IPS-20b (cell line): ENCODE measurements at regions not wholly inside any gene's neighbourhood (a gene's known extent, or its start where the extent isn't known, plus 50 kb on each side); places are given as distances from the start of the nearest gene placed in this dataset.

ENCODE experiments used
- H3K27ac ChIP-seq: one replicate; pipeline ENCODE4 v1.5.1; 2013; ENCODE audit warnings: low read length
- H3K27me3 ChIP-seq: 2 replicates; pipeline ENCODE4 v1.6.1; 2013; ENCODE audit warnings: mild to moderate bottlenecking, low read length, inconsistent platforms; ENCODE audit not compliant: insufficient read depth
- H3K36me3 ChIP-seq: 2 replicates; pipeline ENCODE4 v1.6.1; 2013; ENCODE audit warnings: low read depth, mild to moderate bottlenecking, inconsistent platforms, low read length, moderate library complexity; ENCODE audit not compliant: insufficient read depth
- H3K4me1 ChIP-seq: 2 replicates; pipeline ENCODE4 v1.6.1; 2013; ENCODE audit warnings: mild to moderate bottlenecking, control low read depth, inconsistent platforms, low read length, moderate library complexity; ENCODE audit not compliant: insufficient read depth
- H3K4me3 ChIP-seq: 2 replicates; pipeline ENCODE4 v1.5.1; 2013; ENCODE audit warnings: mild to moderate bottlenecking, low read length, inconsistent platforms
- H3K9ac ChIP-seq: 2 replicates; pipeline ENCODE4 v1.6.1; 2013; ENCODE audit warnings: low read depth, mild to moderate bottlenecking, inconsistent platforms, low read length, moderate library complexity
- H3K9me3 ChIP-seq: 2 replicates; pipeline ENCODE4 v1.6.1; 2013; ENCODE audit warnings: mild to moderate bottlenecking, low read depth, low read length, inconsistent platforms; ENCODE audit not compliant: insufficient read depth

- Histone ChIP-seq H3K4me1 (peaks cover 21% of the 10 kb centered on the region), H3K4me3 (no peak overlapping the region), H3K9me3 (no peaks in the 10 kb centered on the region), H3K27me3 (no peaks in the 10 kb centered on the region), H3K9ac (no peak overlapping the region; the same call in 1 of the 2 replicates), H3K36me3 (no peaks in the 10 kb centered on the region), H3K27ac (no peak overlapping the region)
Observed at GRCh38 chr10:90302758-90303481, 554.9 kb downstream of the HTR7 start.

- Histone ChIP-seq H3K4me3 (no peak overlapping the region), H3K27ac (no peak overlapping the region), H3K9me3 (no peaks in the 10 kb centered on the region), H3K36me3 (no peaks in the 10 kb centered on the region), H3K4me1 (peaks cover 21% of the 10 kb centered on the region), H3K27me3 (no peaks in the 10 kb centered on the region), H3K9ac (no peak overlapping the region)
Observed at GRCh38 chr10:90304533-90304932, 553.3 kb downstream of the HTR7 start.

- Histone ChIP-seq H3K27me3 (no peaks in the 10 kb centered on the region), H3K9ac (no peak overlapping the region), H3K4me3 (no peak overlapping the region), H3K36me3 (no peaks in the 10 kb centered on the region), H3K4me1 (peaks cover 21% of the 10 kb centered on the region), H3K27ac (no peak overlapping the region), H3K9me3 (no peaks in the 10 kb centered on the region)
Observed at GRCh38 chr10:90306187-90306586, 551.7 kb downstream of the HTR7 start.

- no peaks in the 10 kb centered on the region for H3K36me3 ChIP-seq
- H3K4me3 ChIP-seq, result no peak overlapping the region
- peaks cover 10% of the 10 kb centered on the region; the same call in 1 of the 2 replicates for H3K4me1 ChIP-seq
- no peak overlapping the region for H3K9ac ChIP-seq
- no peak overlapping the region for H3K27ac ChIP-seq
- H3K9me3 ChIP-seq, result no peaks in the 10 kb centered on the region
- H3K27me3 ChIP-seq, result no peaks in the 10 kb centered on the region
Observed at GRCh38 chr10:90308223-90308622, 549.6 kb downstream of the HTR7 start.

GRCh38 chr10:90313576-90314325 is 544.1 kb downstream of the HTR7 start:
- H3K4me3 ChIP-seq, result no peak overlapping the region
- peaks cover 10% of the 10 kb centered on the region for H3K4me1 ChIP-seq
- H3K9ac ChIP-seq, result no peak overlapping the region

GRCh38 chr10:90314718-90315117 is 543.1 kb downstream of the HTR7 start:
- H3K27me3 ChIP-seq, result peaks cover 12% of the 10 kb centered on the region; the same call in 1 of the 2 replicates
- no peaks in the 10 kb centered on the region for H3K36me3 ChIP-seq
- H3K27ac ChIP-seq, result no peak overlapping the region
- H3K9me3 ChIP-seq, result no peaks in the 10 kb centered on the region
- H3K4me1 ChIP-seq, result peaks cover 15% of the 10 kb centered on the region
- H3K4me3 ChIP-seq, result no peak overlapping the region
- no peak overlapping the region for H3K9ac ChIP-seq

More at GRCh38 chr10:90313576-90314325, 544.1 kb downstream of the HTR7 start:
- Histone ChIP-seq H3K36me3 (no peaks in the 10 kb centered on the region), H3K9me3 (no peaks in the 10 kb centered on the region), H3K27ac (no peak overlapping the region), H3K27me3 (peaks cover 10% of the 10 kb centered on the region; the same call in 1 of the 2 replicates)

GRCh38 chr10:90317172-90317571 is 540.7 kb downstream of the HTR7 start:
- peaks cover 23% of the 10 kb centered on the region for H3K4me1 ChIP-seq
- H3K4me3 ChIP-seq, result no peak overlapping the region
- no peak overlapping the region for H3K27ac ChIP-seq
- no peaks in the 10 kb centered on the region for H3K9me3 ChIP-seq
- no peak overlapping the region for H3K9ac ChIP-seq
- peaks cover 12% of the 10 kb centered on the region; the same call in 1 of the 2 replicates for H3K27me3 ChIP-seq
- H3K36me3 ChIP-seq, result no peaks in the 10 kb centered on the region

GRCh38 chr10:90318659-90319058 is 539.2 kb downstream of the HTR7 start:
- Histone ChIP-seq H3K9me3 (no peaks in the 10 kb centered on the region), H3K4me1 (peaks cover 18% of the 10 kb centered on the region), H3K27me3 (peaks cover 12% of the 10 kb centered on the region; the same call in 1 of the 2 replicates), H3K27ac (peak overlapping the region; percentile 2), H3K4me3 (no peak overlapping the region), H3K36me3 (no peaks in the 10 kb centered on the region), H3K9ac (no peak overlapping the region; the same call in 1 of the 2 replicates)

GRCh38 chr10:90319188-90319914 is 538.5 kb downstream of the HTR7 start:
- no peaks in the 10 kb centered on the region for H3K36me3 ChIP-seq
- H3K27me3 ChIP-seq, result peaks cover 12% of the 10 kb centered on the region; the same call in 1 of the 2 replicates
- no peaks in the 10 kb centered on the region for H3K9me3 ChIP-seq
- H3K27ac ChIP-seq, result peak overlapping the region; percentile 2
- H3K4me3 ChIP-seq, result no peak overlapping the region
- H3K4me1 ChIP-seq, result peaks cover 18% of the 10 kb centered on the region
- H3K9ac ChIP-seq, result no peak overlapping the region; the same call in 1 of the 2 replicates

GRCh38 chr10:90321132-90321816 is 536.6 kb downstream of the HTR7 start:
- Histone ChIP-seq H3K4me3 (no peak overlapping the region), H3K9me3 (no peaks in the 10 kb centered on the region), H3K27me3 (peaks cover 12% of the 10 kb centered on the region; the same call in 1 of the 2 replicates), H3K27ac (no peak overlapping the region), H3K36me3 (no peaks in the 10 kb centered on the region), H3K9ac (no peak overlapping the region), H3K4me1 (peaks cover 18% of the 10 kb centered on the region)
